GM04503 (cell line): ENCODE measurements at regions not wholly inside any gene's neighbourhood (a gene's known extent, or its start where the extent isn't known, plus 50 kb on each side); places are given as distances from the start of the nearest gene placed in this dataset.

Experiments
- DNase-seq: peaks from one replicate; pipeline ENCODE4 v3.0.0-alpha.2; 2012; ENCODE audit warnings: low read depth

DNA sequence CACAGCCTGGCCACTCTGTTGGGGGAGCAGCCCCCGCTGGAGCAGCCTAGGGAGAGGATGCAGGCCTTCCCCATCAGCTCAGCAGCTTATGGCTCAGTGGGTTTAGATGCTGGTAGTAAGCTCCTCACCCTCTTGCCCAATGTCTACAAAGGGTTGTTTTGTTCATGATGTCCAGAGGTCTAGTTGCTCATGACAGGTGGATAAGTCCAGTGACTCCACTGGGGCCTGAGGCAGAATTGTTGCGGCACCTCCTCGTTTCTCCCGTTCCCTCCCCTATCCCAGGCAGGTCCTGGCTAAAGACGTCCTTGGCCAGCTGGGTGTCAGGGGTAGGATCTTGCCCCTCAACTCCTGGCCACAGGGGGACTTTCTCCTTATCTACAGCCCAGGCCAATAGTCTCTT is 233.5 kb upstream of the B3GAT1 start:
- no peak for DNase-seq

DNA sequence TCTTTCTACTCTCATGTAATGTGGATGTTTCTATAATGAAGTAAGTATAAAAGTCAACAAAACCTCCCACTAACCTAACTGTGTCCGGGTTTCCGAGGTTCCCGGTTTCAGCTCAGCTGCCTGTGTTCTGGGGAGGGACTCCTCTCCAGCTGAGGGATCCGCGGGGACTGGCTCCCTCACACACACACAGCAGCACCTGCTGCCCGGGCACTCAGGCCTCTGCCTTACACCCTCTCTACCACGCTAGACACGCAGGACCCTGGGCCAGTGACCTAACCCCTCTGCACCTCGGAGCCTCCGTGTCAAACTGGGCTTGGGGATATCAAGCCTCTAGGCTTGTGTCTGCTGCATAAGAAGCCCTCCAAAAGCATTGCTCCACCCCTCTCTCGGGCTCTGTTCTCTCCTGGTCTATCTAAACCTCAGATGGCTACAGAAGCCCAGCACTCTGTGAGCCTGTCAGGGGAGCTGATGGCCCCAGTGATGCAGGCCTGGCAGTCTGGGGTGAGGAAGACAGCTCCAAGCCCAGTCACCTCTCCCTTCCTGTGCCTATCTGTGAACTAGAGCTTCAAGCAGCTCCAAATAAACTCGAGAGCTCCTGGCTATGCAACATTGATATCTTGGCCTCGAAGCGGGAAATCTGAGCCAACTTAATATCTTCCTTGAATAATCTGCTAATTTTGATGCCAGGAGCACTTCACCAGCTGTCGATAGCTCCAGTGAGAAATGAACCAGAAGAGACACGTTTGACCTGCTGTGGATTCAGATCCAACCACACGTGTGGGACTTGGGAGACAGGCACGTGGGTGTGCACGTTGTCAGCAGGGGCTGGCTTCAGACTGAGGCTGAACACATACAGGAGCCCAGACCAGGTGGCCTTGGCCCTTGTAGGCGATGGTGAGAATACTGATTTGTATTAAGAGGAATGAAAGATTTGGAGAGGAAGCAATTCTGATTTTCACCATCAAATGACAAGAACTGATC is 232.7 kb upstream of the B3GAT1 start:
- DNase-seq = no peak

DNA sequence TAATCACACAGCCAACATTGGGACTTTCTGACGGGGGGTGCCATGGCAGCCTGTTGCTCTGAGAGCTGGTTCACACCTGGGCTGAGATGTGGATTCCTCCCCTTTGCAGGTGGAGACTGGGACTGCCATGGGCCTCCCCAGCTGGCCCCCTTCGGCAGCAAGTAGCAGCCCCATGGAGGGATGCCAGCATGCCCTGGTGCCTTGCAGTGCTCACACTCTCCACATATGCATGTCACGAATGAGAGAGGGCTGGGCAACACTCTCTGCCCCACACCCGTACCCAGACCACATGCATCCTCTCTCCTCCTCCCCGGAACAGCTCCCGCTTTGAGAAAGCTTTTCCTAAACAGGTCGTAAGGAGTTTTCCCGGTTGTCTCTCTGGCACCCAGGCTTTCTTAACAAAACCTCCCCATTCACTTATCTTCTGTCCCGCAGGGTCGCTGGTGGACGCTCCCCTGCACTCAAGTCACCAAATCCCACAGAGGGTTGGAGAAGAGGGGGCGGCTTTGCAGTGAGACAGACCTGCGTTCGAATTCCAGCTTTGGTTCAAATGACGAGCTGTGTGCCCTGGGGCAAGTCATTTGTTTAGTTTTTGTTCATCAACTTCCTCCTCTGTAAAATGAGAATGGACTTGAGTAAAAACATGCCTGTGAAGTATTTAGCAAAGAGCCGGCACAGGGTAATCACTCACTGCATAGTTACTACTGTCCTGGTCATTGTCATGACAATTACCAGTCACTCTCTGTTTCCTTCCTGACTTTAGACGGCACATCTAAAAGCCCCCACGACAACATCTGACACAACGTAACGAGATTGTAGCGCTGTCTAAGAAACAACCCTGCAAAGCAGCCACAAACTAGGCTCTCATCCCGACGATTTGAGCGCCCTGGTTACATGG is 231.3 kb upstream of the B3GAT1 start:
- no peak for DNase-seq

DNA sequence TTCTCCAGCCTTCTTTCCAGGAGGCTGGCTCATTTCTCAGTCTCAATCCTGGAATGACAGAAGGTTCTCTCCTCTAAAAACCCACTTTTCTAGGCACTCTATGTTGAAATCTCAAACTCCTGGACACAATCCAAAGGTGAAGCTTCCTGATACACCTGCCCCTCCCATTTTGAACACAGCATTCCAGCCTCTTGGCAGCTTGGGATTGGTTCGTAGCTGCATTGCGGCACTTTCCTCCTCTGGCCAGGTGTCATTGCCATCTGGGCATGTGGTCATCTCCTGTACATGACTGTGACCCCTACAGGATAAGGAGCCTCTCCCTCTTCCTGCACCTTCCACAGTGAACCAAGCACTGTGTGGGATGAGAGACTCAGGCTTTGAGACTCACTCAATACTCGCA is 230.2 kb upstream of the B3GAT1 start:
- DNase-seq = no peak

DNA sequence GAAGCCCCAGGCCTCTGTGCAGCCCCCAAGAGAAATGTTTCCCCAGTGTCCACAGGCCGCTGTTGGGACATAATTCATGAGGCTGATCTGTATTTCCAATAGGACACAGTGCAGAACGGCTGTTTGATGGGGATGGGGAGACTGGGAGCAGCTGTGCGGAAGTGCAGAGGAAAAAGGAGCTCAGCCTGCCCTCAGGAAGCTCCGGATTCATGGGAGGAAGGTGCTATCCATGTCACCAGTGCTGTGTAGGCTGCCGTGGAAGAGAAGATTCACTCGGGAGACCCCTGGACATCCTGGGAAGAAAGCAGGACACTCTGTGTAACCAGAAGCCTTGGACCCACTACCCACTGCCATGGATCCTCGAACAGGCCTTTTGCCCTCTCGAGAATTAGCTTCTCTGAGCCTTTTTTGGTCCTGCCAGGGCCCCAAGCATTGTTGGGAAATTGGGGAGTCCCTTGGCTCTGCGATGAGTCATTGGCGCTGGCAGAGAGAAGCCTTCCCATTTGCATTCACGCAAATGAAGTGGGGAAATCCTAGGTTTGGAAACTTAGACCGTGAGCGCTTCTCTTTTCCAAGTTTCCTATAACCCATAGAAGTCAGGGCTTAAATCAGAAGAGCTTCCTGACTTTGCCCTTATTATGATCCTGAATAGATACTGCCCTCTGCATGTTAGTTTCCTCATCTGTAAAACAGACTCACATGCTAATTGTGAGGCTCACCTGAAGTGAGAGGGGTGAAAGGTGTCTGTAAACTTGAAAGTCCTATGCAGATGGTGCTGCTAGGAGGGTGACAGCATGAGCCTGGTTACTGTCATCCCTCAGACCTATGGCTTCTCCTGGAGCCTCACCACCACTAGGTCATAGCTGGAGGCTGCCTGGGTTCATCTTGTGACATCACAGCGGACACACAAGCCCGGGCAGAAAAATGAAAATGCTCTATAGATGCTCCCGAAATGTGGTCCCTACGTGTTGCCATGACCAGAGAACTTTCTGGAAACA is 229.2 kb upstream of the B3GAT1 start:
- no peak for DNase-seq

DNA sequence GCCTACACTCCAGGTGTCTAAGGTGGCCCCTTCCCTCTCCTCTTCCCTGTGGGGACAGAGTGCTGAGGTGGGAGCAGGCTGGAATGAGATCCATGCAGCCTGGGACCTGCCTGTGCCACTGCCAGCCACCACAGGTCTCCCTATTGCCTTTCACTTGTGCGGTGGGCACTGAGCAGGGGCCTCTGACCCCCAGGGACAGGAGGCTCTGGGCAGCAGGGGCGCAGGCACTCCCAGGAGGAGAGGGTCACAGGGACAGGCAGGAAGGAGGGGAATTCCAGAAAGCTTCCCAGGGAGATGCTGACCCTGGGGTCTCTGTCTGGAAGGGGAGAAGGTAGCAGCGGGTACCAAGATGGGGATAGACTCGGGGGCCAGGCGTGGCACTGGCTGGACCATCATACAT is 228.5 kb upstream of the B3GAT1 start:
- DNase-seq = no peak

DNA sequence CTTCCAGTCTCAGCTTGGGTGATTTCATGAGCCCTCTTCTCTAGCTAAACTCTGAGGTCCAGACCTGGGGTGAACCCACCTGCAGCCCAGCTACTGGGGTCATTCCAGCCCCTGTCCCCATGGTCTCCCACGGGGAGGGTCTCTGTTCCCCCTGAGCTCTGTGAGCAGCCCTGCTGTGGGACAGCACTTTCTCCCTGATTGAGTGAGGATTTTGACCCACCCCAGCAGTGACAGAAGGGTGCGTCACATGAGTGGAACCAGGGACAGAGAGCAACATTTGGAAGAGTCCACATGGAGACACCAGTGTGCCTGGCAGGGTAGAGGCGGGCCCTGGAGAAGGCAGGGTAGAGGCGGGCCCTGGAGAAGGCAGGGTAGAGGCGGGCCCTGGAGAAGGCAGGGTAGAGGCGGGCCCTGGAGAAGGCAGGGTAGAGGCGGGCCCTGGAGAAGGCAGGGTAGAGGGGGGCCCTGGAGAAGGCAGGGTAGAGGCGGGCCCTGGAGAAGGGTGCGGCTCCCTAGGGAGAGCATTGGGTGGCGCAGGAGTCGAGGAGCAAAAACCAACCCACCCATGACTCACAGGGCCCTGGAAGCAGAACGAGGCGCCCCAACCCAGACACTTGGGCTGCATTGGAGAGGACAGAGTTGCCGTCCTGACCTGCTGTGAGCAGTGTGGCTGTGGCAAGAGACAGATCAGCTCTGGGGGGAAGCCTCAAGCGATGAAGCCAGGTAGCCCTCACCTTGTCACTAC is 227.7 kb upstream of the B3GAT1 start:
- no peak for DNase-seq

DNA sequence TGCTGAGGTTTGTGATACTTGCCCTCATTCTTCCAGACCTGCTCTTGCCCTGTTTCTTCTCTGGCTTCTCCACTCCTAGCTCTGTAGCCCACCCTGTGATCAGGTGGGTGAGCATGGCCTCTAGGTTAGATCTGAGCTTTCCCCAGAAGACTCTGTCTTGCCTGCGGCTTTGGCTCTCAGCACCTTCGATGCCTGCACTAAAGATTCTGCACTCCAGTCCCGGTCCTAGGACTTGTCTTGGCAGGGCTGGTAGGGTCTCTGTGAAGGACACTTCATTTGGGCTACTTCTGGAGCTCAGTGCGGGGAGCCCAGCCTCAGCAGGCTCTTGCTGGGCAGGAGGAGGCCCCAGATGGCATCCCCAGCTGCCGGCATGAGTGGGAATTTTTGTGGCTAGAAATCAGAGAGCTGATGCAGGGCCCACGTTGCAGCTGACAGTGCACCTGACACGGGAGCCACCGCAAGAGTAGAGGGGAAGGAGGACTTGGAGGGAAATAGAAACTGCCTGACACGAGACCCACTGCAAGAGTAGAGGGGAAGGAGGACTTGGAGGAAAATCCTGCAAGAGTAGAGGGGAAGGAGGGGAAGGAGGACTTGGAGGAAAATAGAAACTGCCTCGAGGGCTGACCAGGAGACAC is 226.9 kb upstream of the B3GAT1 start:
- no peak for DNase-seq

DNA sequence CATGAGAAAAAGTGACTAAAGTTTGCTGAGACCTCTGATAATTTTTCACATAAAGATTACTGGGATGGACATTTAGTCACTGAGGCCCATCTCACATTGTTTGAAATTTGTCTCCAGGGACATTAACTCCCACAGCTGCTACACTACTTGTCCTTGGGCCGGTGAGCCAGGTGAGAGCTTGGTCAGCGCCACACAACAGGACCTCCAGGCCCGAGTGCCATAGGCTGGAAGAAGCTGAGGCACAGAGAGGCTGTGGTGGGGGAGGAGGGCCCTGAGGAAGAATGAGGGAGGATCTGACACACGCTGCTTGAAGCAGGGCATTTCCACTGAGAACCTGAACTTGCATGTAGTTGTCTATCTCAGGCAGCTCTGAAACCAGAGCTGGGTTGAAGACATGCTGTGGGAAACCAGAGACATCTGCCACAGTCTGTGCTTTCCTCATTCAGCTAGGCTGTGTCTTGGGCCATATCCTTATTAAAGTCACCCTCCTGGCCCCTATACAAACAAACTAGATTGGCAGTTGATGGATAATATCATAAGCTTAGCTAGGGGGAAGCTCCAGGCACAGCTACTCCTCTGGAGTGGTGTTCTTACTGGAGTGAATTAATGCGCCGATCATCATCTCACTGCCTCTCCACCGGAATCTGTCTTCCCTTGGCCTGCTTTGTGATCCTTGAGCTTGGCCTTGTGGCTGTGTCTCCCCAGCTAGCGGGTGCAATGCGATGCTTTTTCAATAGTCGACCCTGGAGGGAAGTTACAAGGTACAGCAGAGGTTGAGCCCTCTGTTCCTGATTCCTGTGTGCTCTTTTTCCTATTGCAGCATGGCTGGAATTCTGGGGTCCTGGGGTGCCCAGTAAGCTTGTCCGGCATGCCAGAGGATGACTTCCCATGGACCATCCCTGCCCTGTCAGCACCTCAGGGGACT is 225.3 kb upstream of the B3GAT1 start:
- DNase-seq = no peak

DNA sequence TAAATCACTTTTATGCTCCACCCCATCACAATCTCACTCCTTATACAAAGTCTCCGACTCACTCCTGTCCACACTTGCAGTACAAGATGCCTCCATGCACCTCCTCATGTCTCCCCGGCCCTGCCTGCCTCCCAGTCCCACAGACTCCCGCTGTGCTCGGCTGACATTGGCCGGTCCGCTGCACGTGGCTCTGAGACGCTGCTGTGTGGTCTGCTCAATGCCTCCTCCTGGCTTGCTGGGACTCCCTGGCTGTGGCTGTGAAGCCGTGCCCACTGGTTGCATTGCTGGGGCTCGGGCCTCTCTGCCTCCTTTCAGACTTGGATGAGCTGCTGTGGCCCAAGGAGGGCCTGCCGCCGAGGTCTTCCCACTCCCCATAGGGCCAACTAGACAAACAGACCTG is 224.0 kb upstream of the B3GAT1 start:
- no peak for DNase-seq

DNA sequence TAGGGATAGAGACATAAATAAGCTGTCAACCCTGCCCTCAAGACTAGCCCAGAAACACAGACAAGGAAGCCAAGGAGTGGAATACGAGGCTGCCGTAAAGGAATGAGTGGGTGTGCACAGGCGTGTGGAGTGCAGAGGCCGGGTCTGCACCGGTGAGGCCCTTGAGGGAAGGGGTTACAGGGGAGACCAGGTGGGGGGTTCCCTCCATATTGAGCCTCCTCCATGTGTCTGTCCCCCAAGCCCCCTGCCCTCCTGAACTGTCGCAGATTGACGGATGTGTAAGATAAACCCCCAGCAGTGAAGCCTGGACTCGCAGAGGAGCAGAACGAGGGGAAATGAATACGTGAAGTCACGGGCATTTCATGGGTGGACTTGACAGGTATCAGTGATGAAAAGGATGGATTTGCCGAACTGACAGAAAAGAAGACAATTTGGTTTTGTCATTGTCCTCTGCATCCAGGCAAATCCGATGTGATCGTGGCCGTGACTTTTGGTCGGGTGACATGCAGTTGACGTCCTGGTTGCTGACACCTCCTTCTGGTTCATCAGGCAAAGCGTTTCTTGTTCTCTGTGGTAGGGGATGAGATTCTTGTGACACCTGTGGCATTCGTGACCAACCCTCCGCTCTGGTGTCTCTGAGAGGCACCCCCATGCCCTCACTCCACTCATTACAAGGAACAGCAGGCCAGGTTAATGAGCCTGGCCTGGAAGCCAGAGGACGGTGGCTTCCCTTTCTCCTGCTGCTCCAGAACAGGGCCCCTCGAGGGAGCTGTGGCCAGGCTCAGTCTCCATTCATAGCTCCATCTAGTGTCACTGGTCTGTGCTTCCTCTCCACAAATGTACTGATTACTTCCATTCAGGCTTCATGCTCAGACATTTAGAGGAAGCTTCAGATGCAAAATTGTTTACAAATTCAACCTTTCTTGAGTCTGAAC is 223.1 kb upstream of the B3GAT1 start:
- DNase-seq = no peak

DNA sequence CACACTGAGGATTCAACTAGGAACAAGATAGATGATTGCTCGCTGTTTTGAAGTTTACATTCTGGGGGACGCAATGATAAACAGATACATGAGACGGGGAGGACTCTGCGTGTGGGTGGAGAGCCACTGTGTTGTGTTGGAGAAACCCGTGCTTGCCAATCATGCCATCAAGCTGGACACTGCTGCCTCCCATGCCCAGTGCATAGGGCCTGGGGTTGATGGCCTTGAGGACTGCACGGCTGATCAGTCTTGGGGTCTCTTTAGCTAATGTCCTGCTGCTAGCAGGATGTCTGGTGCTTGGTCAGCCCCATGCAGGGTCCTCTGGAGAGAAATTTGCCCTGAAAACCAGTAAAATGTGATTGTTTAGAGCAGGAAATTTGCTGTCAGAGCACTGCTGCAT is 221.2 kb upstream of the B3GAT1 start:
- DNase-seq = no peak

DNA sequence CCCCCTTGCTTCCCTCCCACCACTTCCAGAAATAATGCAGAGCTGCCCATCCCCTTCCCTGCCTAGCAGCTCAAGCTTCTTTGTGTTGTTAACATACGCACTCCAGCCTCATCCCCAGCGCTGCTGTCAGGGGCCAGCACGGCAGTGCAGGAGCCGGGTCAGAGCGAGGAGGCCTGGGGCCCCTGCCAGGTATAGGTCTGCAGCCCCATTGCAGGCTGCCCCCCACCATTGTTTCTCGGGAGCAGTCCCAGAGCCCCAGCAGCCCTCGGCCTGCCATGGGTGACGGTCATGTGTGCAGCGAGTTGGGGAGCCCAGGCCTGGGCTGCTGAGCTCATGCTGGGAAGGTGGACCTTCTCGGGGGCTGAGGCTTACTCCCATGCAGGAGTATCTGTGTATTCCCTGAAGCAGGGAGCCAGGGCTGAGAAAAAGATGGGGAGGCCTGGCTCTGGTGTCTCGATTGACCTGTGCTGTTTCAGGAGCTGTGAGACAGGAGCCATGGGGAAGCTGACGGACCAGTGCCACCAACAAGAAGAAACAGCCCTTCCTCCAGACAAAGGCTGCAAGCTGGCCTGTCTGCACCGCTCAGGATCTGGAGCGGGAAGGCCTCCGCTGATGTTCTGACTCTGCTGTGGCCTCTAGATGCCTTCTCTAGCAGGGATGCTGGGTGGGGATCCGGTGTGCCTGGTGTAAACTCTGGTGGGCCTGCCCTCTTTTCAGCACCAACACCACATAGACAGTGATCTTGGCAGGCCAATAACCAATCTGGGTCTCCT is 220.5 kb upstream of the B3GAT1 start:
- no peak for DNase-seq

DNA sequence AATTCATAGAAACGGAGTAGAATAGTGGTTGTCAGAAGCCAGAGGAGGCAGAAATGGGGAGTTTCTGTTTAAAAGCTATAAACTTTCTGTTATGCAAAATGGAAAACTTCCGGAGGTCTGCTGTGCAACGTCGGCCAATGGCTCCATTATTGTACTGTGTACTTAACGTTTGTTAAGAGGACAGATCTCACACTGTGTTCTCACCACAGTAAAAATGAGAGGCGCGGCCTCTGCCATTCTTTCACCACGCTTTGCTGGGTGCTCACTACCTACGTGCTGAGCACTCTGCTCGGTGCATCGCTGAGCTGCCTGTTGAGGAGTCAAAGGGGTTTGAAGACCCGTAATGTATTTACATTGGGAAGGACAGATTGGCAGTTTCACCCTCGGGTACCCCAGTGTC is 218.8 kb upstream of the B3GAT1 start:
- DNase-seq = no peak

DNA sequence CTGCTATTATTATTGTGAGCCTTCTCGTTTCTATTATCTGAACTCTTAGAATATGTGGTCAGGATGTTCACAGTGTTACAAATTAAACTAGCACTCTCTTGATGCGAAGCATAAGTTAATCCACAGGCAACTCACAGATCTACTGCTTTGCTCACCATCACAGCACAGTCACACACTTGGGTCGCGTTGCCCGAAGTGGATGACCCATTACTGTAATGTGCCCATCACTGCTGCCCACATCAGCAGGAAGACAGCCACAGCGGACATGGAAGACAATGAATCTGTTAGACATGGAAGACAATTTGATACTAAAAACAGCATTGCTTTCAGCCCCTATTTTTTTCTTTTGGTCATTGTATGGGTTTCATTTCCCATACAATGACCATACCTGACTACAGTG is 216.4 kb upstream of the B3GAT1 start:
- DNase-seq = no peak

DNA sequence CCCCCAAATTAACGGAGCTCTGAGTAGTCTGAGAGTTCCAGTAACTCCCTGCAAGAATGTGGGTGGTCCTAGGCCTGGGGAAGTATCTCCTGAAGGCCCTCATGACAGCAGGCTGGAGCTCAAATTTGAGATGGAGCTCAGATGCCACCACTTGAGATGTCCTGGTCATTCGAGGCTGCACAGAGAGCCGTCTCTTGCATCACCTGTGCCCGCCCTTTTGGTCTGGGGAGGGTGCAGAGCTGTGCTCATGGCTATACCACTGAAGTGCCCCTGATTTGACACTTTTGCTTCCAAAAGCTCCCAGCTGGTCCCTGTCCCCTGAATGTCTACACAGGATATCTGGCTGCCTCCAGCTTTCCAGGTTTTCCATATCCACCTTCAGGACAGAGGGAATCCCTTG is 214.0 kb upstream of the B3GAT1 start:
- DNase-seq = no peak

DNA sequence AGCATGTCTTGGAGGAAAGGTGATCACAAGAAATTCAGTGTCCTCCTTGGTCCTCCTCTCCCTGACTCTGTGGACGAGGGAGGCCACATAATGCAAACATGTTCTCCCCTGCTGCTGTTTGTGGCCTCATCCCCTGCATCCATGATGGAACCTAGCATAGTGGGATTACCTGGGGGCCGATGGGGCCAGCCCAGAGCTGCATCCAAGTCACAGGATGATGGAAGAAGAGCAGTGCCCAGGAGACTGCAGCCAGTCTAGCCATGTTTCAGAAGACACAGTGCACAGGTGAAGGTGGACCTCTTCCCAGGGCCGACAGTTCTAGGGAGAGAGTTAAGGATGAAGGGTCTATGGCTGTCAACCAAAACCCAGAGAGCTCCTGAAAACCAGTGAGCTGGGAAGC is 213.6 kb upstream of the B3GAT1 start:
- no peak for DNase-seq

DNA sequence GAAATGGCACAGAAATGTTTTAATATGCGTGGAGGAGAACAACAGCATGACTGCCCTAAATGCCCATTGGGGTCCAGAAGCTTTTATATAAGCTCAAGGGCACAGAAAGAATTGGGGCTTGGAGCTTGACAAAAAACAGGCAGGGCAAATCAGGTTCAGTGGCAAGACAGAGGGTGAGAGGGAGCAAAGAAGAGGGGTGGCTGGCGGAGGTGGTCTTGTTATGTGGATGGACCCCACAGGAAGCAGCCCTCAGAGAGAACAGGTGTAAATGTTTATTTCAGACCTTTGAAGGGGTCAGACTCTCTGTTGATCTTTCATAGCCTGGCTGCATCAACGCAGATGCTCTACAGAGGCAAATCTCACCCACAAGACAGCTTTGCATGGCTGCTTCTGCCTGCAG is 213.1 kb upstream of the B3GAT1 start:
- DNase-seq = no peak
